ENCODE measurements at regions not wholly inside any gene's neighbourhood (a gene's known extent, or its start where the extent isn't known, plus 50 kb on each side); places are given as distances from the start of the nearest gene placed in this dataset.

DNA sequence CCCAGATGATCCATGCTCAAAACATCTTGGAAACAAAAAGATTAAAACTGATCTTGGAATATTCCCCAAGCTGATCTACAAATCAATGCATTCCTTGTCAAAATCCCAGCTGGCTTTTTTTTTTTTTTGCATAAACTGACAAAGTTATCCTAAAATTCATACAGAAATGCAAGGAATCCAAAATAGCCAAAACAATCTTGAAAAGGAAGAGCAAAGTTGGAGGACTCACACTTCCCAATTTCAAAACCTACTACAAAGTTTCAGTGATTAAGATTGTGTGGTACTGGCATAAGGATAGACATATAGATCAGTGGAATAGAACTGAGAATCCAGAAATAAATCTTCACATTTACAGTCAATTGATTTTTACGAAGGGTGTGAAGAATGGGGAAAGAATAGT, 306.8 kb upstream of the MGAT5 start:
- peaks cover 18% of the 10 kb centered on the region for H3K4me1 ChIP-seq
- H3K9me3 ChIP-seq, result no peaks in the 10 kb centered on the region
- no peak overlapping the region for H3K4me3 ChIP-seq
- intact Hi-C loops (cut with DNase I; ENCODE audit: low total_unique reads), result no loop called here
- H3K27ac ChIP-seq, result no peak overlapping the region
- TF ChIP-seq, protein P1, sequence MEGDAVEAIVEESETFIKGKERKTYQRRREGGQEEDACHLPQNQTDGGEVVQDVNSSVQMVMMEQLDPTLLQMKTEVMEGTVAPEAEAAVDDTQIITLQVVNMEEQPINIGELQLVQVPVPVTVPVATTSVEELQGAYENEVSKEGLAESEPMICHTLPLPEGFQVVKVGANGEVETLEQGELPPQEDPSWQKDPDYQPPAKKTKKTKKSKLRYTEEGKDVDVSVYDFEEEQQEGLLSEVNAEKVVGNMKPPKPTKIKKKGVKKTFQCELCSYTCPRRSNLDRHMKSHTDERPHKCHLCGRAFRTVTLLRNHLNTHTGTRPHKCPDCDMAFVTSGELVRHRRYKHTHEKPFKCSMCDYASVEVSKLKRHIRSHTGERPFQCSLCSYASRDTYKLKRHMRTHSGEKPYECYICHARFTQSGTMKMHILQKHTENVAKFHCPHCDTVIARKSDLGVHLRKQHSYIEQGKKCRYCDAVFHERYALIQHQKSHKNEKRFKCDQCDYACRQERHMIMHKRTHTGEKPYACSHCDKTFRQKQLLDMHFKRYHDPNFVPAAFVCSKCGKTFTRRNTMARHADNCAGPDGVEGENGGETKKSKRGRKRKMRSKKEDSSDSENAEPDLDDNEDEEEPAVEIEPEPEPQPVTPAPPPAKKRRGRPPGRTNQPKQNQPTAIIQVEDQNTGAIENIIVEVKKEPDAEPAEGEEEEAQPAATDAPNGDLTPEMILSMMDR (IDR thresholded peaks at IDR 0.05), result no peak
- no peak for TF ChIP-seq POLR2A (IDR thresholded peaks at IDR 0.05)
- no peaks in the 10 kb centered on the region for H3K36me3 ChIP-seq (ENCODE audit: low read depth, missing control alignments)
- no peaks in the 10 kb centered on the region for H3K27me3 ChIP-seq
- 87 to 100% methylated on average over 1 of the region's 1 CpG for WGBS, 2 donors
- no peak for DNase-seq

DNA sequence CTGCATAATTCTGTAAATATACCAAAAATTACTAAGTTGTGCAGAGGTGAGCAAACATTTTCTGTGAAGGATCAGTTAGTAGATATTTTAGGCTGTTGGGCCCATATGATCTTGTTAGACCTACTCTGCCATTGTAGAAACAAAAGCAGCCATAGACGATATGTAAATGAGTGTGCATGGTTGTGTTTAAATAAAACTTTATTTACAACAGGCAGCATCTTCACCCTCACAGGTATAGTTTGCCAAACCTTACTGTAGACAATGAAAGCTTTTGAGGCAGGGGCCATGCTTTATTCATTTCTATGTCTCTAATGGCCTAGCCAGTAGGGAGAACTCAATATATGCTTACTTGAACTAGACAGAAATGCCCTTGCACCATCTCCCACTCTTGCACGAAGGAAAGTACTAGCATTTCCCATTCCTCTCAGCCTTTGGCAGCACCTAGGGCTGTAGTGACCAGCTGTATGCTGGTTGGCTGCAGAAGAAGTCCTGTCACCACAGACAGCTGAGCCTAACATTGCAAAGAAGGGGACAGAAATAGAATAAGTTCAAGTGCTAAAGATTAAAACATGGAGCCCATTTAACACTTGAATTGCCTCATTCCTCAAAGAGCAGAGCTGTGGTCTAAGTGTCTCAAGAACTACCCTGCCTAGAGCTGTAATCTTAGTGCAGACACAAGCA, 305.1 kb upstream of the MGAT5 start:
- no peak for DNase-seq
- Histone ChIP-seq H3K9me3 (no peaks in the 10 kb centered on the region), H3K27ac (no peak overlapping the region), H3K4me3 (no peak overlapping the region), H3K36me3 (ENCODE audit: low read depth, missing control alignments) (no peaks in the 10 kb centered on the region), H3K4me1 (peaks cover 4% of the 10 kb centered on the region), H3K27me3 (no peaks in the 10 kb centered on the region)
- WGBS, 2 donors, result 28 to 61% methylated on average over 2 of the region's 2 CpGs
- intact Hi-C loops (cut with DNase I; ENCODE audit: low total_unique reads), result no loop called here
- TF ChIP-seq, protein P1 (IDR thresholded peaks at IDR 0.05), result no peak
- no peak for TF ChIP-seq POLR2A (IDR thresholded peaks at IDR 0.05)

DNA sequence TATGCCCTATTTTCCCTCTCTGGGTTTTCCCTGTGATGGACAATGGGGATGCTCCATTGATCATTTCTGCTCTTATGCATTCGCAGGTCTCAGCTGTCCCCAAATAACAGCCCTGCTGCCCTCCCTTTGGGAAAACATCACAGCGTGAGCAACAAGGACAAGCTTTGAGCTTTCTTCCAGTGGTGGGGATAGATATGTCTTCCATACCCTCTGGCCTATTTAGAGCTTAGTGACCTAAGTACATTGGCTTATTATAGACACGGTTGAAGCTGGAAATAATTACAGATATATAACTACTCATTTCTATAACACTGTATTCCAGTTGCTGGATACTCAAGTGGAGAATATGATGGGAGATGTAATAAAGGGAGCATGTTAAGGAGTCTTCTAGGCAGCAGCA, 304.3 kb upstream of the MGAT5 start:
- H3K27ac ChIP-seq, result no peak overlapping the region
- no peak for TF ChIP-seq POLR2A (IDR thresholded peaks at IDR 0.05)
- TF ChIP-seq, protein P1 (IDR thresholded peaks at IDR 0.05), result no peak
- no peak overlapping the region for H3K4me3 ChIP-seq
- H3K27me3 ChIP-seq, result no peaks in the 10 kb centered on the region
- H3K9me3 ChIP-seq, result no peaks in the 10 kb centered on the region
- no peaks in the 10 kb centered on the region for H3K36me3 ChIP-seq (ENCODE audit: low read depth, missing control alignments)
- intact Hi-C loops (cut with DNase I; ENCODE audit: low total_unique reads), result no loop called here
- DNase-seq, result no peak
- 86 to 88% methylated on average over 3 of the region's 3 CpGs for WGBS, 2 donors
- H3K4me1 ChIP-seq, result peaks cover 4% of the 10 kb centered on the region

- no peaks in the 10 kb centered on the region for H3K36me3 ChIP-seq (ENCODE audit: low read depth, missing control alignments)
- H3K4me1 ChIP-seq, result peaks cover 4% of the 10 kb centered on the region
- 87 to 95% methylated on average over 1 of the region's 1 CpG for WGBS, 2 donors
- no peak for DNase-seq
- H3K27me3 ChIP-seq, result no peaks in the 10 kb centered on the region
- TF ChIP-seq, protein P1 (IDR thresholded peaks at IDR 0.05), result no peak
- no peak for TF ChIP-seq POLR2A (IDR thresholded peaks at IDR 0.05)
- intact Hi-C loops (cut with DNase I; ENCODE audit: low total_unique reads), result no loop called here
- peak overlapping the region in 1 of 2 donors; percentile 57 for H3K27ac ChIP-seq
- H3K9me3 ChIP-seq, result no peaks in the 10 kb centered on the region
- no peak overlapping the region for H3K4me3 ChIP-seq
Observed at GRCh38 chr2:133951209-133951608, 302.7 kb upstream of the MGAT5 start.

GRCh38 chr2:133952420-133952819, 301.5 kb upstream of the MGAT5 start:
- TF ChIP-seq, protein P1 (IDR thresholded peaks at IDR 0.05), result no peak
- TF ChIP-seq POLR2A (IDR thresholded peaks at IDR 0.05), result no peak
- Histone ChIP-seq H3K4me3 (no peak overlapping the region), H3K27ac (peak overlapping the region; percentile 32 to 57), H3K27me3 (no peaks in the 10 kb centered on the region), H3K9me3 (no peaks in the 10 kb centered on the region), H3K36me3 (ENCODE audit: low read depth, missing control alignments) (no peaks in the 10 kb centered on the region), H3K4me1 (peaks cover 4% of the 10 kb centered on the region)
- 38 to 67% methylated on average over 2 of the region's 2 CpGs for WGBS, 2 donors
- no peak for DNase-seq
- intact Hi-C loops (cut with DNase I; ENCODE audit: low total_unique reads), result no loop called here
